Right renal cortex interstitium (tissue), 3 donors: ENCODE measurements at regions not wholly inside any gene's neighbourhood (a gene's known extent, or its start where the extent isn't known, plus 50 kb on each side); places are given as distances from the start of the nearest gene placed in this dataset.

Source experiments
- DNase-seq, 3 donors: peaks; one replicate each; pipeline ENCODE4 v3.0.0-alpha.2; 2013; ENCODE audit warnings: low read depth in 3 of 3, low spot score in 2 of 3

DNA sequence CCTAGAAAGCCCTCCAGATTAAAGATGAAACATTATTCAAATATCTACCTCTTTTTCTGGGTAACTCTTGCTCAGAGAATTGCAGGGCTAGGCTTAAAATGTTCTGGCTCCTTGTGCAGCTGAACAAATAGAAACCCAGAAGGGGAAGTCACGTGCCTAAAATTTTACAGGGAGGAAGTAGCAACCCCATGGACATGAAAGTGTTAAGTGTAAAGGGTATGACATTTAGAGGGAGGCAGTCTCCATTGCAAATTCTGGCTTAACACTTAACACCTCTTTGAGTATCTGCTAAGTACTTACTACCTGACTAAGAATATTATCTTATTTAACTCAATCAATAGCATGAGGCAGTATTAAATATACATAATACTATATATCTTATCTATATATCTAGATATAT lies 376.1 kb upstream of the ERCC4 start:
- DNase-seq, result no peak

DNA sequence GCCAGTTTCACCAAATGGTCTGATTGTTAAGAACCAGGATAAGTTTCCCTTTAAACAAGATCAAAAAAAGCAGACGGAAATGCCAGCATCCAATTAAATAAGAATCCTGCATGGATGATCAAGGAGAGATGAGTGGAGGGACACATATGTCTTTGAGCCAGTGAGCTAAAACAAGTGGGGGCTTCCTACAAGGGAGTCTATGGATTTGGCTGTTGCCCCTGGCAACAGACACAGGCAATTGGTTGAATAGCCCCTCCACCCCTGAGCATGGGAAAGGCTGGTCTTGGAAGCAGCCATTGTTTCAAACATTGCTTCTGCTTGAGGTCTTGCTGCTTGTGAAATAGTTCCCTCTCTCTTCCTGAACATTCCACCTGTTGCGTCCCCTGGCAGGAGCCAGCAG lies 374.7 kb upstream of the ERCC4 start:
- no peak for DNase-seq

DNA sequence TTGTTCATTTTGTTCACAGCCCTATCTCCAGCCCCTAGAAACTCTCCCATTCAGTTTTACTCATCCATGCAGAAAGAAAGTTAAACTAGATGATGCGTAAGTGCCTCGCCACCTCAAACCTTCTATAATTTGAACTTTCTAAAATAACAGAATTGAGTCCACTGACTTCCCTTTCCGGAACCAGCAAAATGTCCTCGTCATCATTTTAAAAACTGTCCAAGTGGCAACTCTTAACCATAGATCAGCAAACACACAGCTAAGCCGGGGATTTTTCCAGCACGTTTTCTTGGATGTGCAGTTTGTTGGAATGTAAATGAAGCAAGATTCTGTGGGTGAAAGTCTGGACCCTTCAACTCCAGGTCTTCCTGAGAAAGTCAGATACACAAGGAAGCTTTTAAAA lies 369.7 kb upstream of the ERCC4 start:
- DNase-seq, result no peak

DNA sequence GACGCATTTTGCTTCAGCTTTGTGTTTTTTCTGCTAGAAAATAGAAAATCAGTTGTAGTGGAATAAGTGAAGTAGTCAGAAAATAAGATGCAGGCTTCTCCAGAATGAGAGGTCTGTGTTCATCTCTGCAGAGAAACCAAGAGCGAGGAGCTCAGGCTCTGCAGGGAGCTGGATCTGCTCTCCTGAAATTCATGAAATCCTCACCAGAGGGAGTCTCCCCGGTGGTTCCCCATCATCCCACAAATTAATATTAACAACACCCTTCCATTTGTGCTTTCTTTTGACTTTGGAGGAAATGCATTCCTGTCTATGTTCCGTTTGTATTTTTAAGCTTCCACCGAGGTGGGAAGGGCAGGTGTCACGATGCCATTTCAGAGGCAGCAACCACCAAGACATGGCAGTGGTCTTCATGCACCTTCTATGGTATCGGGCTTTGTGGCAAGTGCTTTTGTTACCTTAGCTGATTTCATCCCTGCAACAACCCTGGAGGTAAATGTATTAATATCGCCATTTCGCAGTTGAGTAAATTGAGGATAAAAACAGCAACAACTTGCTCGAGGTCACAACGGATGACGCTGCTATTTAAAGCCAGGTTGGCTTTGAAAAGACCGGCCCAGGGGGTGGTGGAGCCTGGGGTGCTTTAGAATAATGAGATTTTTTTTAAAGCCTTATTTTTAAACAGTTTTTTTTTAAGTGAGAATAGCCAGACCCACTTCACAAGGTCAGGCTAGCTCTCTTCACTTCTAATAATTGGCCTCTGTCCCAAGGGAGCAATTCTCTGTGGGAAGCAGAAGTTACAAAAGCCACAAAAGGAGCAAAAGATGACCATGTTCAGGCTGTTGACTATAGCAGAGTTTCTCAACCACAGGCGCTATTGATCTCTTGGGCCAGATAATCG lies 367.6 kb upstream of the ERCC4 start:
- DNase-seq, result no peak

DNA sequence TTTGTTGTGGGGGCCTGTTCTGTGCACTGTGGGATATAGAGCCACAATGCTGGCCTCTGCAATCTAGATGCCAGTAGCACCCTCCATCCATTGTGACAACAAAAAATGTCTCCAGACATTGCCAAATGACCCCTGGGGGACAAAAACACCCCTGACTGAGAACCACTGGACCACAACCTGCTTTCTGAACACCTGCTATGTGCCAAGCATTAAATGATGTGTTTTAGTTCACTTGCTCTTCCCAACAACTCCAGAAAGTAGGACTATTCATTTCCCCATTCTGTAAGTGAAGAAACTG lies 367.0 kb upstream of the ERCC4 start:
- DNase-seq, result no peak

DNA sequence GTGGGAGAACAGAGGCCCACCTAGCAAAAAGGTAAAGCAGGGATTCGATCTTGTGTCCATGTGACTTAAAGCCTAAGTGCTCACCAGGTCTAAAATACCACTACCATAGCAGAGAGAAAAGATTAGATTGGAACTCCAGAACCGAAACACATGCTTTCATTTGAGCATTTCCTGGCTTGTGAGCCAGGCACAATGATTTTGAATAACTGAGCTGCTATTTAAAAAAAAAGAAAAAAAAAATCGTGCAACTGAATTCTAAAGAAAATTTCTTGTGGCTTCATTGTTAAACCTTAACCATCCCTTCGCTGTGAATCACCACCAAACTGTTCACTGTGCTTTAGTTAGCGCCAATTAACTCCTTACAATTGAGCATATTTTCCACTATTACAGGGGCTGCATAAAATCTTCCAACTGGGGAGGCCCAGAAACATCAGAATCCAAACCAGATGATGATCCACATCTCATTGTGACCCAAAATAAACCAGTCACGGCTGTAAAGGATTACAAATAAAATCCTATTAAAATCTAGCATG lies 366.4 kb upstream of the ERCC4 start:
- DNase-seq, result no peak

DNA sequence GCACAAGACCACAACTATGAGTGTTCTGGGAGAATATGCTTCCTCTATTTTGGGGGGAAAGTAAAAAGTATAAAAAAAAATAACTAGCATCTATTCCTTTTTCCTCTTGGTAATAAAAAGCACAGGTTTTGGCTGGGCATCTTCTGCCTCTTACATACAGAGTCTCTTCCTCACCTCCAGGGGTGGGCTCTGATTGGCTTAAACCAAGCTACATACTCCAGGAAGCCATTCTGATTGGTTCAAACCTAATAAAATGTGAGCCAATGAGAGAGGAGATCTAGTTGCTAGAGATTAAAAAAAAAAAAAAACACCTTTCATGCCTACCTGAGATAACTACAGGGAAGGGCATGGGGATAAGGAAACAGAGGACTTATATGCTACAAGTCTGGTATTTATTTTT lies 365.9 kb upstream of the ERCC4 start:
- DNase-seq, result no peak

DNA sequence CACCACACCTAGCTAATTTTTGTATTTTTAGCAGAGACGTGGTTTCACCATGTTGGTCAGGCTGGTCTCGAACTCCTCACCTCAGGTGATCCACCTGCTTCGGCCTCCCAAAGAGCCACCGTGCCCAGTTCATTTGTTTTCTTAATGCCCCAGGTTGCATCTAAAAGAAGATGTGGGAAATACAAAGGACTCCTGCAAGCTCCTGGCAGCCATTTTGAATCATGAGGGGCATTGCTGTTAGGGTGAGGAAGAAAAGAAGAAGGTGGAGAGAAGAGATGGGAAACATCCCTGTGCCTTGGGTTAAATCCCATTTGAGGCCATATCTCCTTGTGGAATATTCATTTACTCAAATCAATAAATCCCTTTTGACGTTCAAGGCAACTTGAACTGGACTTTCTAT lies 365.3 kb upstream of the ERCC4 start:
- DNase-seq, result no peak

DNA sequence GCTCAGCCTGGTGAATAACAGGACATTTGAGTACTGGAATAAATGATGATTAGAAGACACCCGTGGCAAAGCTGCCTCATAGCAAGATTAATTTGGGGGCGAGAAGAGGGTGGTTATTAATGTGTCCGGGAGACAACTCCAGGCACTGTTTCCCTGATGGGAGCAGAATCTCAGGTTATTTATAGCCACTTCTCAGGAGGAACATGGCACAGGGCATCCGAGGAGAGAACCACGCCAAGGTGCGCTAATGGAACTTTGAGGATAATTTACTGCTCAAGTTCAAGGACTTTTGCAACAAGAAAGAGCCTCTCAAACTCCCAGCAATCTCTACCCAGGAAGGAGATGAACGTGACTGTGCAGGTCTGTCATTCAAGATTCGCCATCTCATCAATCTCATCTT lies 362.5 kb upstream of the ERCC4 start:
- DNase-seq, result no peak

DNA sequence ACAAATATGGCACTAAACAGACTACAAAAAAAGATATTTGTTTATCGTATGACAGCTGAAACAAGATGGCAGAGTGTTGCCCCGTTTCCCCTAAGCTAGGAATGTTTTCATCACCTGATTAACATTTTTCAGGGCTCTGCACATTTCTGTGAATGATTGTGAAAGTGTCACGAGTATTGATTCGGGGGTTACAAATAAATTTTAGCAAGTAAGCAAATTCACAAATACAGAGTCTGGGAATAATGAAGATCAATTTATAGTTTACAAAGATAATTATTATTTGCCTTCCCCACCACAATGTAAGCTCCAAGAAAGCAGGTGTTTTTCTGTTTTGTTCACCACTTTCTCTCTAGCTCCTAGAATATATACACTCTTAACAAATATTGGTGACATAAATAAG lies 361.2 kb upstream of the ERCC4 start:
- no peak for DNase-seq

DNA sequence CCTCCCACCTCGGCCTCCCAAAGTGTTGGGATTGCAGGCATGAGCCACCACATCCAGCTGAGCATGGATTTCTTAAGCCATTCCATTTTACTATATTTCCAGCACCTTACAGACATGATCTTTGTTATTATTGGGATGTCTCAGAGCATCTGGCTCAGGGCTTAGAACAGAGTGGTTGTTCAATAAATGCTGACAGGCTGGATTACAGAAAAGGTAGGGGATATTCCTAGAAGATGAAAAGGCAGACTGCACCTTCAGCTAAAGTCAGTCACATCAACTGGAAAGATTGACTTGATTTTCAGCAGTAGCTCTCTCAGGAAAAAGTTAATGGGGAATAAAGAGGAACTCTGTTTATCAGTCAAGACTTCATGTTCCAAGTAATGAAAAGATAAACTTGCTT lies 360.3 kb upstream of the ERCC4 start:
- DNase-seq, result no peak

DNA sequence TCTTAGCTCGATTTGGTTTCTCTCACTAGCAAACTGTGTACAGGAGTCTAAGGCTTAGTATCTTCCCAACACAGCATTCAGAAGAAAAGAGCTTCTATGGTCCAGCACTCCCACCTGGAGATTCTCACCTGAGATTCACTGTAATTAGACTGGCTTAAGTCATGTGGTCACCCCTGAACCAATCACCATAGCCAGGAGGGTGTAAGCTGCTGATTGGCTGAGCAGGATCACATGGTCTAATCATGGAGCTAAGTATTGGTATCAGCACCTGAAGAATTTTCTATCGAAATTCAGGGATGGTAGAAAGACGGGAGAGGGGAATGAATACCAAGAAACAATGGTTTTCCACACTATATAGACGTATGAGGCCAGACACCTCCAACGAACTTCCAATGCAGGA lies 359.8 kb upstream of the ERCC4 start:
- DNase-seq, result no peak

DNA sequence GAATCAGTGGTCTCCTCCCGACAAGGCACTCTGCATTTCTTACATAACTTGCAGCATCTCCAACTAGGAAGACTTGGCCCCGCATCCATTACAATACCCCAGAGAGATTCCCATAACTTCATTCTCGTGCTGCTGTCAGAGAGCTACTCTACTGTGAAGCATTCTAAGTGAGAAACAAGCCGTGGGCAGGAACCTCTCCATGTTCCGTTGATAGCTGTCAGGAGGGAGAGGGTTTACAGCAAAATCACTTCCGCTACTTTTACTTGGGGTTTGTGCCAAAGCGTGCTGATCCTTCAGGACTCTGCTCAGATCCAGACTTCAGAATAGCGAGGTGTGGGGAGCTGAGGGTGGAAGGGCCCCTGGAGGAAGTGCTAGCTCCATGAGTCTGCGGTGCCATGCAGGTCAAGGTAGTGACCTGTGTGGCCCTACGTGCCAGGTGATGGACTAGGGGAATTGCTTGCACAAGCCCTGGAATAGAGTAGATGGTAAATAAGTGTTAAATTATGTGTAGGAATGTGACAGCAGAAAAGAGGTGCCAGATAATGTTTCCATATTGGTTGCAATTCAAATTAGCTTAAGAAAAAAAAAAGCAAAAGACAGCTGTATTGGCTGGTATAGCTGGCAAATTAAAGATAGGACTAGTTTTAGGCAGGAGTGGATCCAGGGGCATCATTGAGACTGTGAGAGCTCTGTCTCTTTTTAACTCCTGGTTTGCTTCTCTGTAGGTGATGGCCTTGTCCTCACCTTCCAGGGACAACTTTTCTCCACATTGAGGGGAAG lies 358.5 kb upstream of the ERCC4 start:
- DNase-seq, result no peak

DNA sequence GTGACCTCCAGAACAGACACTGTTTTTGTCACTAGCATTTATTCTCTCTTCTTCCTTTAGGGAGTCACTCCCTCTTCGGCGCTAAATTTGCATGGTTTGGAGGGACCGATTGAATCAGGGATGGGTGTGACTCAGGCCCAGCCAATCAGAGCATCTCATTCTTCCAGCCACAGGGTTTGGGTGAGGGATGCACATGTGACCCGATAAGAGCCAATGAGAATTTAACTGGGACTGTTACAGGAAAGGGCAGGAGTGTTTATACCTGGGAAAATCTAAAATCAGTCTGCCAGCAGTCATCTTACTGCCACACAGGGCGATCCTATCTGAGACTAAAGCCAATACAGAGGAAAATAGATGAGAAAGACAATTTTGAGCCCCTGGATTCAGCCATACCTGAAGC lies 351.2 kb upstream of the ERCC4 start:
- no peak for DNase-seq

DNA sequence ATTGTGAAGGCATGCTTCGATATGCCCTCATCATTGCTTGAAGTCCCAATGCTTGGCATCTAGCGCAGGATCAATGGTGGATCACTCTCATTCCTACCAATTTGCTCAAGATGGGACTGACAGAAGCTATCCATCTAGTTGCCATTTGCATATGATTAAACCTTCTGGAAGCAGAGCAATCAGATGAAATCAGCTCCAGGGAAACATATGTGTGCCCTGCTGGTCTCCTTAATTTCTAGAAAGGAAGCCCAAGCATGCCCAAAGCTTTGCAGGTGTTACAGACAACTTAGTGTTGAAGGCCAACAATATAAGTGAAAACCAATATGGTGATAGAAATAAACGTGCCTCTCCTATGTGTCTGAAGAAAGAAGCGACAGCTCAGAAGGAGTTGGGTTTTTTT lies 350.0 kb upstream of the ERCC4 start:
- DNase-seq, result no peak

DNA sequence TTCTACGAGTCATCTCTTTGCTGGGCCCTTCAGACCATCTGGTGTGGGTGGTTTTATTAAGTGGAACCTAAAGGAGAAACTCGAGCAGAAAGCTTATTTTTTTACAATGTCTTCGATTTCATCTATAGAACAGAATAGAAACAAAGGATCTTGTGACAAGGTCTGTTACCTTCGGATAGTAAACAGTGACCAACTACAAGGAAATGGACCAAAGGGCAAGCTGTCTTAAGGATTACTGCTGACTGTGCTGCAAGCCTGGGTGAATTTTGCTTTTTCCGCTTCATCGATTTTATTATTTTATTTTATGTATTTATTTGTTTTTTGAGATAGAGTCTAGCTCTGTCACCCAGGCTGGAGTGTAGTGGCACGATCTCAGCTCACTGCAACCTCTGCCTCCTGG lies 348.9 kb upstream of the ERCC4 start:
- no peak for DNase-seq

DNA sequence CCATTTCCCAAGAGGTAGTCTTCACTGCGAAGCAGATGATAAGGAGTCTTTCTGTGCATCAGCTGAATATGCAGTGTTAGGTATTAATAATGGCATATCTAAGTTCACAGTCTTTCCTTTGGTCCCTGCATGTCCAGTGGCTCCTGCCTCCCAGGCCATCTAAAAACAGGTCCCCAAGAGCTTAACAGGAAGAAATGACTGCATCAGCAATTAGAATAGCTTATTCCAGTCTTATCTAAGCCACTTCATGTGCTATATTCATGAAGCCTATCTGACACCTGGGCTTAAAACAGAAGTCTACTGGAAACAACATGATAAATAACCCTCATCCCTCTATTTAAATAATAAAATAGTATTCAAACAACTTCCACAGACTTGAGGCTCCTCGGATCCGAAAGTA lies 346.1 kb upstream of the ERCC4 start:
- DNase-seq, result no peak

DNA sequence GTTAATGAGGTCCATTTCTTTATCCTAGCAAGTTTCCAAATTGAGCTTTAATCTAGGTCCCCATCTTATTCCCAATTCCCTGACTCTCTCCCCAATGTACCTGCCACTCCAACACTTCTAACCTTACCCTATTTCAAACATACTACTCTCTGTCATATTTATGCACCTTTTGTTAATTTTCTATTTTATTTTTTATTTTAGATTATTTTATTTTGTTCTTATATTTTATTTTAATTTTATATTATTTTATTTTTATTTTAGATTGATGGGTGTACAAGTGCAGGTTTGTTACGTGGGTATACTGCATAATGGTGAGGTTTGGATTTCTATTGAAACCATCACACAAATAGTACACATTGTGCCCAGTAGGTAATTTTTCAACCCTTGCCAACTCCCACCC lies 333.9 kb upstream of the ERCC4 start:
- DNase-seq, result no peak

DNA sequence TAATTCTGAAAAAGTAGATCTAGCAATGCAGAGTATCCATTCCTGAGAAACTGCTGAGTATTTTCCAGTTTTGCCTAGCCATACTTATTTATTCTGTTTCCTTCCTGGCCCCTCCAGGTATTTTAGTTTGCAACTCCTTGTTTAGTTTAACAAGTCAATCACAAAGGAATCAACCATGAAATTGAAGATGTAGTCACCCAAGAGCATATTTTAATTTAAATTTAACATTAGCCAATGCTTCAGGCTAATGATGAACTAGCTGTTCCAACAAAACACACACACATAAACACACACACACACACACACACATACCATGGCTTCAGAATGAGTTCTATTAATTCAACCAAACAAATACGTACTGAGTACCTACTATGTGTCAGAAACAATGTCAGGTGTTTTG lies 332.8 kb upstream of the ERCC4 start:
- no peak for DNase-seq

DNA sequence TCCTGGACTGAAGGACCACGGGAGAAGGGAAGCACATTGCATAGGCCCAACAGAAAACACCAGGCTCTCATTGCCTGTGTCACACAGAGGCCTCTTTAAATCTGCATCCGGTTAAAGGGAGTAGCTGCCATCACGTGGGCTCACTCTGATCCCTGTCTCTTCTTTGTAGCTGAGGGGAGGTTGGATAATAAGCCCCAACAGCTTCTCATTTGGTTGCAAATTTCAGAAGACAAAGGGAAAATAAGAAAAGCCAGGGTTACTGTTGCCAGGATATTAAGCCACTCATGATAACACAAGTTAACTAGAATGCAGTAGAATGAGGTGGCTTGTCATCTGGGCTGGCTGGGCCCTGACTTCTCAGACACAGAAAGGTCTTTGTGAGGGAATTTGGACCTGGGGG lies 325.1 kb upstream of the ERCC4 start:
- no peak for DNase-seq

DNA sequence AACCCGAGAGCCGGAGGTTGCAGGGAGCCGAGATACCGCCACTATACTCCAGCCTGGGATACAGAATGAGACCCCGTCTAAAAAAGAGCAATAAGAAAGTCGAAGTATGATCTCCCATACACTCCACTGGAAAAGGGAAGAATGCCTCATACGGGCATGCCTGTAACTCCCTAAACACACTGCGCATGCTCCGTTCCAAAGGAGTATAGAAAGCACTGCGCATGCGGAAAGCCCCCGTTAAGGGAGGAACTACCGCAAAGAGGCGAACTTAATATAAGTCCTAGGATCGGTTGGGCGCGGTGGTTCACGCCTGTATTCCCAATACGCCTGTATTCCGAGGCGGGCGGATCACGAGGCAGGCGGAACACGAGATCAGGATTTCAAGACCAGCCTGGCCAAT lies 313.1 kb upstream of the ERCC4 start:
- DNase-seq, result no peak

DNA sequence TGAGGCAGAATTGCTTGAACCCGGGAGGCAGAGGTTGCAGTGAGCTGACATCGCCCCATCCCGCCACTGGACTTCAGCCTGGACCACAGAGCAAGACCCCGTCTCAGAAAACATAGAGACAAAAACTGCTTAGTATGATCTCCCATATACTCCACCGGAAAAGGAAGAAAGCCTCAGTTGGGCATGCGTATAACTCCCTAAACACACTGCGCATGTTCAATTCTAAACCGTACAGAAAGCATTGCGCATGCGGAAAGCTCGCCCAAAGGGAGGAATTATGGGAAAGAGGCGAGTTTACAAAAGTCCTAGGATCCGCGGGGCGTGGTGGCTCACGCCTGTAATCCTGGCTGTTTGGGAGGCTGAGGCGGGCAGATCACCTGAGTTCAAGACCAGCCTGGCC lies 312.7 kb upstream of the ERCC4 start:
- DNase-seq, result no peak
